GM12878 (cell line): ENCODE measurements at regions not wholly inside any gene's neighbourhood (a gene's known extent, or its start where the extent isn't known, plus 50 kb on each side); places are given as distances from the start of the nearest gene placed in this dataset.

ENCODE experiments used
- EGR1 ChIP-seq, 2 experiments: IDR thresholded peaks; 1 replicate in 1 of 2; 2 replicates in 1 of 2; pipeline ENCODE4 v1.6.1; 2011 to 2012; ENCODE audit warnings: low read depth in 2 of 2, low read length in 2 of 2, borderline replicate concordance in 1 of 2, mild to moderate bottlenecking in 1 of 2, moderate library complexity in 1 of 2
- FOXM1 ChIP-seq: IDR thresholded peaks from 2 replicates; pipeline ENCODE4 v1.6.1; 2012; ENCODE audit warnings: low read depth, mild to moderate bottlenecking, inconsistent platforms, low read length, moderate library complexity
- HDAC2 ChIP-seq: fragments of 200-600 bp; sonication (generic); IDR thresholded peaks from 2 replicates; pipeline ENCODE4 v1.6.1; 2017
- POLR2A ChIP-seq: IDR thresholded peaks from 2 replicates; pipeline ENCODE4 v1.6.1; 2011; ENCODE audit warnings: low read depth, mild to moderate bottlenecking, low read length
- POLR2AphosphoS5 ChIP-seq: IDR thresholded peaks from 2 replicates; pipeline ENCODE4 v1.6.1; 2011; ENCODE audit warnings: mild to moderate bottlenecking, low read length, inconsistent platforms
- SMC3 ChIP-seq: IDR thresholded peaks from 2 replicates; pipeline ENCODE4 v1.6.1; 2011; ENCODE audit warnings: low read length, improper control_type of control experiment, borderline replicate concordance
- TAF1 ChIP-seq: IDR thresholded peaks from 2 replicates; pipeline ENCODE4 v1.6.1; 2011; ENCODE audit warnings: mild to moderate bottlenecking, low read depth, low read length, borderline replicate concordance
- TCF12 ChIP-seq: IDR thresholded peaks from 2 replicates; pipeline ENCODE4 v1.6.1; 2011; ENCODE audit warnings: low read depth, mild to moderate bottlenecking, low read length
- TF ChIP-seq, protein P1 (sequence below): IDR thresholded peaks from 2 replicates; pipeline ENCODE4 v1.6.1; 2011; ENCODE audit warnings: low read depth, mild to moderate bottlenecking, low read length, moderate library complexity, borderline replicate concordance; ENCODE audit errors: extremely low read depth
- TF ChIP-seq, protein P2 (sequence below): IDR thresholded peaks from 2 replicates; pipeline ENCODE4 v1.6.1; 2011; ENCODE audit warnings: borderline replicate concordance, low read depth, mild to moderate bottlenecking, moderate library complexity, mixed read lengths, low read length; ENCODE audit not compliant: insufficient read depth; ENCODE audit errors: extremely low read length
- TF ChIP-seq, protein P3 (sequence below), 3 experiments: IDR thresholded peaks in 2 of 3; conservative IDR thresholded peaks in 1 of 3; 2 replicates each; pipeline ENCODE4 v1.5.1; 2011; ENCODE audit warnings: low read depth in 3 of 3, low read length in 3 of 3, mild to moderate bottlenecking in 3 of 3, control low read depth in 2 of 3, moderate library complexity in 2 of 3, inconsistent platforms in 1 of 3, mixed read lengths in 1 of 3; ENCODE audit not compliant: control insufficient read depth in 2 of 3, insufficient read depth in 1 of 3; ENCODE audit errors: extremely low read depth in 1 of 3
- TF ChIP-seq, protein P4 (sequence below): IDR thresholded peaks from 2 replicates; pipeline ENCODE4 v1.6.1; 2011; ENCODE audit warnings: mild to moderate bottlenecking, low read depth, low read length, moderate library complexity; ENCODE audit not compliant: insufficient replicate concordance

DNA sequence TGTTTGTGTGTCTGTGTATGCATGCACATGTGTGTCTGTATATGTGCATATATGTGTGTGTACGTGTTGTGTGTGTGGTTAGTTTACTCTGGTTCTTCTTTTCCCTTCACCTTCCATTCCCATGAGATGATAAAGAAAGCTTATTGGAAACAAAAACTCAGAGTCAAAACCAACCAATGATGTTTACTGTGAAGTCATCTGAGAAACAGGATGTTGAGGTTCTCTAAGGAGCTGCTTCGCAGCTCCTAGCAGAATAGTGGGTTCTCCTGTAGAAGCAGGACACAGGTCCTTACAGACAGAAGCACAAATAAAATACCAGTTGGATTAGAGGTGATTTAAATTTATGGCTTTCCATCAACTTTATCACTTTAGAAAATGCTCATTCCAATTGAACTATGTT lies 256.1 kb upstream of the PLET1 start:
- TF ChIP-seq, protein P1, sequence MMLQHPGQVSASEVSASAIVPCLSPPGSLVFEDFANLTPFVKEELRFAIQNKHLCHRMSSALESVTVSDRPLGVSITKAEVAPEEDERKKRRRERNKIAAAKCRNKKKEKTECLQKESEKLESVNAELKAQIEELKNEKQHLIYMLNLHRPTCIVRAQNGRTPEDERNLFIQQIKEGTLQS, result no peak
- no peak for TF ChIP-seq TCF12
- no peak for TF ChIP-seq FOXM1
- TF ChIP-seq, protein P2, sequence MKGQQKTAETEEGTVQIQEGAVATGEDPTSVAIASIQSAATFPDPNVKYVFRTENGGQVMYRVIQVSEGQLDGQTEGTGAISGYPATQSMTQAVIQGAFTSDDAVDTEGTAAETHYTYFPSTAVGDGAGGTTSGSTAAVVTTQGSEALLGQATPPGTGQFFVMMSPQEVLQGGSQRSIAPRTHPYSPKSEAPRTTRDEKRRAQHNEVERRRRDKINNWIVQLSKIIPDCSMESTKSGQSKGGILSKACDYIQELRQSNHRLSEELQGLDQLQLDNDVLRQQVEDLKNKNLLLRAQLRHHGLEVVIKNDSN, result no peak
- TF ChIP-seq TAF1, result no peak
- TF ChIP-seq, protein P3, sequence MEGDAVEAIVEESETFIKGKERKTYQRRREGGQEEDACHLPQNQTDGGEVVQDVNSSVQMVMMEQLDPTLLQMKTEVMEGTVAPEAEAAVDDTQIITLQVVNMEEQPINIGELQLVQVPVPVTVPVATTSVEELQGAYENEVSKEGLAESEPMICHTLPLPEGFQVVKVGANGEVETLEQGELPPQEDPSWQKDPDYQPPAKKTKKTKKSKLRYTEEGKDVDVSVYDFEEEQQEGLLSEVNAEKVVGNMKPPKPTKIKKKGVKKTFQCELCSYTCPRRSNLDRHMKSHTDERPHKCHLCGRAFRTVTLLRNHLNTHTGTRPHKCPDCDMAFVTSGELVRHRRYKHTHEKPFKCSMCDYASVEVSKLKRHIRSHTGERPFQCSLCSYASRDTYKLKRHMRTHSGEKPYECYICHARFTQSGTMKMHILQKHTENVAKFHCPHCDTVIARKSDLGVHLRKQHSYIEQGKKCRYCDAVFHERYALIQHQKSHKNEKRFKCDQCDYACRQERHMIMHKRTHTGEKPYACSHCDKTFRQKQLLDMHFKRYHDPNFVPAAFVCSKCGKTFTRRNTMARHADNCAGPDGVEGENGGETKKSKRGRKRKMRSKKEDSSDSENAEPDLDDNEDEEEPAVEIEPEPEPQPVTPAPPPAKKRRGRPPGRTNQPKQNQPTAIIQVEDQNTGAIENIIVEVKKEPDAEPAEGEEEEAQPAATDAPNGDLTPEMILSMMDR (IDR thresholded peaks at IDR 0.05 in 2 of 3, conservative IDR thresholded peaks at IDR 0.05 in 1 of 3; ENCODE audit: control insufficient read depth in 2 of 3, extremely low read depth in 1 of 3, insufficient read depth in 1 of 3, low read depth in 3 of 3, low read length in 3 of 3), result no peak
- TF ChIP-seq EGR1 (IDR thresholded peaks at IDR 0.05; ENCODE audit: borderline replicate concordance in 1 of 2, low read depth in 2 of 2, low read length in 2 of 2), result no peak
- no peak for TF ChIP-seq POLR2A
- TF ChIP-seq, protein P4, sequence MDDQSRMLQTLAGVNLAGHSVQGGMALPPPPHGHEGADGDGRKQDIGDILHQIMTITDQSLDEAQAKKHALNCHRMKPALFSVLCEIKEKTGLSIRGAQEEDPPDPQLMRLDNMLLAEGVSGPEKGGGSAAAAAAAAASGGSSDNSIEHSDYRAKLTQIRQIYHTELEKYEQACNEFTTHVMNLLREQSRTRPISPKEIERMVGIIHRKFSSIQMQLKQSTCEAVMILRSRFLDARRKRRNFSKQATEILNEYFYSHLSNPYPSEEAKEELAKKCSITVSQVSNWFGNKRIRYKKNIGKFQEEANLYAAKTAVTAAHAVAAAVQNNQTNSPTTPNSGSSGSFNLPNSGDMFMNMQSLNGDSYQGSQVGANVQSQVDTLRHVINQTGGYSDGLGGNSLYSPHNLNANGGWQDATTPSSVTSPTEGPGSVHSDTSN, result no peak
- no peak for TF ChIP-seq SMC3
- TF ChIP-seq HDAC2, result no peak
- TF ChIP-seq POLR2AphosphoS5, result no peak
